Natural killer cell (primary cell): ENCODE measurements at regions not wholly inside any gene's neighbourhood (a gene's known extent, or its start where the extent isn't known, plus 50 kb on each side); places are given as distances from the start of the nearest gene placed in this dataset.
A peak's percentile ranks its signal among the peaks of the same experiment; 100 is the strongest.

Source experiments
- ATAC-seq, 3 donors: fragments of 150-1000 bp in 2 of 3; fragments of 200-7000 bp in 1 of 3; cut with Tn5 transposase; 1 replicate in 1 of 3; 2 replicates in 2 of 3; pipeline ENCODE4 v1.10.0; 2021; ENCODE audit warnings: mild to moderate bottlenecking in 2 of 3, moderate library complexity in 2 of 3
- DNase-seq, 2 donors: peaks; one replicate each; pipeline versions ENCODE4 v3.0.0 to v3.0.0-alpha.2; 2013 to 2021; ENCODE audit warnings: mixed read lengths in 1 of 2
- H3K27ac ChIP-seq: one replicate; pipeline ENCODE4 v1.5.1; 2013; ENCODE audit warnings: mild to moderate bottlenecking, low read length
- H3K27me3 ChIP-seq: one replicate; pipeline ENCODE4 v1.6.1; 2013; ENCODE audit warnings: low read length; ENCODE audit not compliant: control insufficient read depth, insufficient read depth
- H3K36me3 ChIP-seq: one replicate; pipeline ENCODE4 v1.6.1; 2013; ENCODE audit warnings: low read length; ENCODE audit not compliant: control insufficient read depth, insufficient read depth
- H3K4me1 ChIP-seq: one replicate; pipeline ENCODE4 v1.6.1; 2013; ENCODE audit warnings: low read length; ENCODE audit not compliant: control insufficient read depth, insufficient read depth
- H3K4me3 ChIP-seq: one replicate; pipeline ENCODE4 v1.5.1; 2013; ENCODE audit warnings: low read length
- H3K9me3 ChIP-seq: one replicate; pipeline ENCODE4 v1.6.1; 2013; ENCODE audit warnings: low read length; ENCODE audit not compliant: control insufficient read depth, insufficient read depth
- H3K27ac Mint-ChIP-seq, 2 donors: one replicate each; pipeline ENCODE4 v1.8.0; 2022; ENCODE audit warnings: mild to moderate bottlenecking in 2 of 2, mixed read lengths in 2 of 2, moderate library complexity in 1 of 2
- H3K27me3 Mint-ChIP-seq, 2 donors: one replicate each; pipeline ENCODE4 v1.8.0; 2022; ENCODE audit warnings: low read depth in 2 of 2, mixed read lengths in 2 of 2
- H3K36me3 Mint-ChIP-seq: one replicate; pipeline ENCODE4 v1.8.0; 2022; ENCODE audit warnings: mixed read lengths
- H3K4me1 Mint-ChIP-seq, 2 donors: one replicate each; pipeline ENCODE4 v1.8.0; 2022; ENCODE audit warnings: mixed read lengths in 2 of 2
- H3K4me3 Mint-ChIP-seq: one replicate; pipeline ENCODE4 v1.8.0; 2022; ENCODE audit warnings: mild to moderate bottlenecking, moderate library complexity, mixed read lengths
- H3K9me3 Mint-ChIP-seq, 2 donors: one replicate each; pipeline ENCODE4 v1.8.0; 2022; ENCODE audit warnings: mixed read lengths in 2 of 2
- WGBS: methylation state at CpG from one replicate; pipeline ENCODE4 v1.1.7; 2013; ENCODE audit warnings: missing lambda C conversion rate; ENCODE audit not compliant: insufficient coverage; 5-methylcytosine and 5-hydroxymethylcytosine counted together
- intact Hi-C: fragments of 100-400 bp; cut with micrococcal nuclease; formaldehyde crosslinking; loops from one replicate; pipeline ENCODE4 v1.14.2; 2022
- TF ChIP-seq, protein P1 (sequence below): fragments of 200-600 bp; IDR thresholded peaks from one replicate; pipeline ENCODE4 v1.8.0; 2022; ENCODE audit warnings: antibody characterized with exemption

DNA sequence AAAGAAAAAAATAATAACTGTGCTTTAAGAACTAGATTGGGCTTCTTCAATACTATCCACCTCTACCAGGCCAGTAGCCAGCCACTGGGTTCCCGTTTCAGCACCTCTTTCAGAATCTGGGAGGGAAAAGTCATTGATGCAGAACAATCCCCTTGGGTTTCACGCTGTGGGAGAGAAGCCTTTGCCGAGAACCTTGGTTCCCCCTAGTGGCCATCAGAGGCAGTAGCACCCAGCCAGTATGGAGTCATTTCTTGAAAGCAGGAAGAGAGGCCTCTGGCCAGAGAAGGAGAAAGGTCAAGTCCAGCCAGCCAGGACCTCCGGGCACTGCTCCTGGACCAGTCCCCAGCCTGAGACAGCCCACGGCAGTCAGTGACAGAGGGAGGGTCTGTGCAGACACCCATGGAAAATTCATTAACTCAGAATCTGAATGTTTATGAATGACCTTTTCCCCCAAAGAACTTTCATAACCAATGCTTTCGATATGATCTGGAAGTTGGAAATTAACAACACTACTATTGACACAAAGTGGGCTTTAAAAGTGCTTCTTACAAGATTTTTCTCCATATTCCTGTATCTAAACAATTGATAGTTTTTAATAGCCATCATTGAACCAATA, 51.2 kb upstream of the CDH5 start:
- peaks cover 7 to 15% of the 10 kb centered on the region in 2 donors for H3K27me3 Mint-ChIP-seq

GRCh38 chr16:66311306-66311705, 55.2 kb upstream of the CDH5 start:
- H3K27me3 ChIP-seq, result no peaks in the 10 kb centered on the region
- Mint-ChIP-seq H3K9me3 (no peaks in the 10 kb centered on the region), H3K27ac (no peak overlapping the region), H3K4me1 (no peaks in the 10 kb centered on the region), H3K27me3 (peaks cover 9 to 18% of the 10 kb centered on the region in 2 donors), H3K4me3 (no peak overlapping the region), H3K36me3 (no peaks in the 10 kb centered on the region)
- TF ChIP-seq, protein P1, sequence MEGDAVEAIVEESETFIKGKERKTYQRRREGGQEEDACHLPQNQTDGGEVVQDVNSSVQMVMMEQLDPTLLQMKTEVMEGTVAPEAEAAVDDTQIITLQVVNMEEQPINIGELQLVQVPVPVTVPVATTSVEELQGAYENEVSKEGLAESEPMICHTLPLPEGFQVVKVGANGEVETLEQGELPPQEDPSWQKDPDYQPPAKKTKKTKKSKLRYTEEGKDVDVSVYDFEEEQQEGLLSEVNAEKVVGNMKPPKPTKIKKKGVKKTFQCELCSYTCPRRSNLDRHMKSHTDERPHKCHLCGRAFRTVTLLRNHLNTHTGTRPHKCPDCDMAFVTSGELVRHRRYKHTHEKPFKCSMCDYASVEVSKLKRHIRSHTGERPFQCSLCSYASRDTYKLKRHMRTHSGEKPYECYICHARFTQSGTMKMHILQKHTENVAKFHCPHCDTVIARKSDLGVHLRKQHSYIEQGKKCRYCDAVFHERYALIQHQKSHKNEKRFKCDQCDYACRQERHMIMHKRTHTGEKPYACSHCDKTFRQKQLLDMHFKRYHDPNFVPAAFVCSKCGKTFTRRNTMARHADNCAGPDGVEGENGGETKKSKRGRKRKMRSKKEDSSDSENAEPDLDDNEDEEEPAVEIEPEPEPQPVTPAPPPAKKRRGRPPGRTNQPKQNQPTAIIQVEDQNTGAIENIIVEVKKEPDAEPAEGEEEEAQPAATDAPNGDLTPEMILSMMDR, result no peak
- no peaks in the 10 kb centered on the region for H3K4me1 ChIP-seq
- no peak overlapping the region for H3K4me3 ChIP-seq
- no peak overlapping the region for H3K27ac ChIP-seq
- no peak for ATAC-seq
- intact Hi-C loops, result no loop called here
- no peaks in the 10 kb centered on the region for H3K9me3 ChIP-seq
- no peak for DNase-seq
- H3K36me3 ChIP-seq, result no peaks in the 10 kb centered on the region

More for the DNA sequence above, 51.2 kb upstream of the CDH5 start:
- Mint-ChIP-seq H3K36me3 (no peaks in the 10 kb centered on the region), H3K27ac (no peak overlapping the region), H3K4me1 (no peaks in the 10 kb centered on the region), H3K4me3 (no peak overlapping the region), H3K9me3 (no peaks in the 10 kb centered on the region)
- TF ChIP-seq, protein P1, result peak; percentile 98
- no peak overlapping the region for H3K4me3 ChIP-seq
- intact Hi-C loops, result loop anchor here (1.0 kb wide), 1 partner anchor 40 kb away; no protein-coding TSS in a partner anchor
- 15% methylated on average over 6 of the region's 6 CpGs for WGBS
- peak; percentile 82 to 96 (median 82) for ATAC-seq
- H3K27ac ChIP-seq, result no peak overlapping the region
- no peaks in the 10 kb centered on the region for H3K4me1 ChIP-seq
- H3K9me3 ChIP-seq, result no peaks in the 10 kb centered on the region
- DNase-seq, result peak; percentile 23 to 74
- no peaks in the 10 kb centered on the region for H3K36me3 ChIP-seq
- no peaks in the 10 kb centered on the region for H3K27me3 ChIP-seq

DNA sequence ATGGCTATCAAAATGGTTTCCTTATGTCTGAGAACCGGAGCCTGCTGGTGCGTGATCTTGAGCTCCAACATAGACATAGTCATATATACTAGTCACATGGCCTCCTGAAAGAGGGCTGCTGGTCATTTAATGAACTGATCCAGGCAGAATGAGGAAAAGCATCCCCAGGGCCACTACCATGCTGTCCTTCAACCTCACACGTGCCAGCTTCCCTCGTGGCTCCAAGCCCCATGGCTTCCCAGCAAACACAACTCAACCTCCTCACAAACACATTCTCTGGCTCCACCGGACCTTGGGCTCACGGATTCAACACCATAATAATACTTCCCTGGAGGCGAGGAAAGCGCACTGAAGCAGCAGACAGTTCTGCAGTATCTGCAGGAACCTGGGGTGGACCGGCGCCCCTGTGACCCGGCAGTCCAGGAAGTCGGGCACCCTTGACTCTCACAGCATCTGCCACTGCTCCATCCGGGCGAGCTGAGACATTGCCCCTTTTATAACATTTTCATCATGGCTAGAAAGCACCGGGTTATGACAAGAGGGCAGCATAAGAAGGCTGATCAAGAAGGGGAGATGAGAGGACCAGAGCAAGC, 57.2 kb upstream of the CDH5 start:
- H3K27ac ChIP-seq, result no peak overlapping the region
- Mint-ChIP-seq H3K9me3 (no peaks in the 10 kb centered on the region), H3K4me1 (no peaks in the 10 kb centered on the region), H3K27me3 (peaks cover 9 to 17% of the 10 kb centered on the region in 2 donors), H3K4me3 (no peak overlapping the region), H3K27ac (no peak overlapping the region), H3K36me3 (no peaks in the 10 kb centered on the region)
- H3K4me1 ChIP-seq, result no peaks in the 10 kb centered on the region
- H3K36me3 ChIP-seq, result no peaks in the 10 kb centered on the region
- TF ChIP-seq, protein P1, result no peak
- no peak overlapping the region for H3K4me3 ChIP-seq
- no peaks in the 10 kb centered on the region for H3K27me3 ChIP-seq
- no peaks in the 10 kb centered on the region for H3K9me3 ChIP-seq
- ATAC-seq, result no peak
- intact Hi-C loops, result no loop called here
- DNase-seq, result no peak
- WGBS, result 84% methylated on average over 15 of the region's 15 CpGs

GRCh38 chr16:66308096-66308495, 58.4 kb upstream of the CDH5 start:
- Mint-ChIP-seq H3K4me3 (no peak overlapping the region), H3K27ac (no peak overlapping the region), H3K27me3 (peaks cover 9 to 12% of the 10 kb centered on the region in 2 donors), H3K4me1 (no peaks in the 10 kb centered on the region), H3K9me3 (no peaks in the 10 kb centered on the region), H3K36me3 (no peaks in the 10 kb centered on the region)
- DNase-seq, result no peak
- intact Hi-C loops, result no loop called here
- ATAC-seq, result no peak
- no peak overlapping the region for H3K27ac ChIP-seq
- no peaks in the 10 kb centered on the region for H3K9me3 ChIP-seq
- no peaks in the 10 kb centered on the region for H3K27me3 ChIP-seq
- no peaks in the 10 kb centered on the region for H3K36me3 ChIP-seq
- TF ChIP-seq, protein P1, result no peak
- no peaks in the 10 kb centered on the region for H3K4me1 ChIP-seq
- WGBS, result 84% methylated on average over 5 of the region's 5 CpGs
- H3K4me3 ChIP-seq, result no peak overlapping the region
